Adrenal gland (tissue), 9 donors: ENCODE measurements at regions not wholly inside any gene's neighbourhood (a gene's known extent, or its start where the extent isn't known, plus 50 kb on each side); places are given as distances from the start of the nearest gene placed in this dataset.

Experiments
- DNase-seq, 7 donors: peaks; one replicate each; pipeline ENCODE4 v3.0.0-alpha.2; 2019 to 2020
- H3K27ac ChIP-seq, 5 donors: fragments of 200-600 bp; sonication (generic) in 4 of 5; 1 replicate in 3 of 5; 2 replicates in 2 of 5; pipeline versions ENCODE4 v1.5.1 to v1.8.0; 2016 to 2020; ENCODE audit warnings: mild to moderate bottlenecking in 1 of 5
- H3K27me3 ChIP-seq: fragments of 200-600 bp; 2 replicates; pipeline ENCODE4 v1.8.0; 2021
- H3K36me3 ChIP-seq, 2 donors: fragments of 200-600 bp; replicated peaks in 1 of 2; 1 replicate in 1 of 2; 2 replicates in 1 of 2; pipeline versions ENCODE4 v1.5.1 to v1.8.0; 2018 to 2022
- H3K4me1 ChIP-seq, 2 donors: fragments of 200-600 bp; replicated peaks in 1 of 2; 1 replicate in 1 of 2; 2 replicates in 1 of 2; pipeline versions ENCODE4 v1.5.1 to v1.8.0; 2018 to 2021
- H3K4me3 ChIP-seq, 4 donors: fragments of 200-600 bp; sonication (generic) in 3 of 4; one replicate each; pipeline ENCODE4 v1.5.1; 2016 to 2018
- H3K9me3 ChIP-seq, 3 donors: fragments of 200-600 bp; sonication (generic) in 1 of 3; replicated peaks in 1 of 3; 1 replicate in 2 of 3; 2 replicates in 1 of 3; pipeline versions ENCODE4 v1.5.1 to v1.8.0; 2016 to 2021
- CTCF ChIP-seq, 6 experiments: fragments of 450-650 bp in 4 of 6; fragments of 200-600 bp in 2 of 6; sonication (generic) in 1 of 6; IDR thresholded peaks; 1 replicate in 5 of 6; 2 replicates in 1 of 6; pipeline versions ENCODE4 v1.5.1 to v1.8.0; 2016 to 2021; ENCODE audit warnings: antibody characterized with exemption in 6 of 6, mild to moderate bottlenecking in 2 of 6, moderate library complexity in 1 of 6
- POLR2A ChIP-seq, 2 donors: fragments of 450-650 bp; IDR thresholded peaks; one replicate each; pipeline ENCODE4 v1.6.1; 2017; ENCODE audit warnings: antibody characterized with exemption in 2 of 2, mild to moderate bottlenecking in 2 of 2, moderate library complexity in 1 of 2
- WGBS, 4 donors: extraction: QIAGEN DNeasy Blood & Tissue Kit in 2 of 4; methylation state at CpG; one replicate each; pipeline versions ENCODE4 v1.1.5 to v1.1.7; 2013 to 2017; 5-methylcytosine and 5-hydroxymethylcytosine counted together
- intact Hi-C, 2 donors: fragments of 100-400 bp; cut with DNase I; formaldehyde crosslinking; loops; one replicate each; pipeline versions ENCODE4 v1.14.1 to v1.15.0; 2022 to 2023
- donor health status: healthy with polysubstance abuse.
- donor health status: Bipolar disorder and iron deficiency.
- donor health status: DM: yes; HTN: yes; CAD: no.
- donor health status: DM: no; HTN: no; CAD: no.
- donor health status: DM: no; HTN: no; CAD: no.

DNA sequence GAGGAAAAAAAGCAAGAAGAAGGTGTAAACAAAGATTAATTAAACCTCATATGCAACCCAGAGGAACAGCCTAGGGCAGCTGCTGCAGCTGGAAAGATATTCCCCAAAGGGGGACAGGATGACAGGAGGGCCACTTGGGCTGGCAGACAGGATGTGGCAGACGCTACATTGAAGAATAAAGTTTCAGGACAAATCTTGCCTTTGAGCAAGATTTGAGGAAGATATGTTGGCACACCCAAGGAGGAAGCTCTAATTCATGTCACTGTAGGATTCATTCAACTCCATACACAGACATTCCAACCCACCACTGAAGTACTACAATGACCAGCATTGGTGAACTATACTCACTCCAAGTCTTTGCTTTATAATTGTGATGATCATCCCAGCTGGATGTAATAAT lies 504.0 kb downstream of the SHQ1 start:
- H3K9me3 ChIP-seq, result no peaks in the 10 kb centered on the region
- no peak for DNase-seq
- H3K36me3 ChIP-seq, result no peaks in the 10 kb centered on the region
- no peak overlapping the region for H3K4me3 ChIP-seq
- H3K27me3 ChIP-seq, result no peaks in the 10 kb centered on the region
- H3K27ac ChIP-seq, result peak overlapping the region in 1 of 5 donors; percentile 21
- 58 to 81% (median 72%) methylated on average over 1 of the region's 1 CpG for WGBS, 4 donors
- intact Hi-C loops, result no loop called here
- H3K4me1 ChIP-seq, result no peaks in the 10 kb centered on the region
- TF ChIP-seq CTCF (IDR thresholded peaks at IDR 0.05) (no peak), POLR2A (IDR thresholded peaks at IDR 0.05) (no peak)

GRCh38 chr3:72343078-72343477 lies 505.2 kb downstream of the SHQ1 start:
- H3K4me3 ChIP-seq, result no peak overlapping the region
- intact Hi-C loops, result no loop called here
- H3K36me3 ChIP-seq, result no peaks in the 10 kb centered on the region
- no peaks in the 10 kb centered on the region for H3K9me3 ChIP-seq
- WGBS, 4 donors, result 55 to 81% (median 61%) methylated on average over 3 of the region's 3 CpGs
- TF ChIP-seq CTCF (IDR thresholded peaks at IDR 0.05) (no peak), POLR2A (IDR thresholded peaks at IDR 0.05) (no peak)
- no peaks in the 10 kb centered on the region for H3K4me1 ChIP-seq
- H3K27me3 ChIP-seq, result no peaks in the 10 kb centered on the region
- H3K27ac ChIP-seq, result no peak overlapping the region
- DNase-seq, result no peak

- no peak for TF ChIP-seq POLR2A (IDR thresholded peaks at IDR 0.05)
- TF ChIP-seq CTCF (IDR thresholded peaks at IDR 0.05), result no peak
- Histone ChIP-seq H3K27me3 (no peaks in the 10 kb centered on the region), H3K4me3 (no peak overlapping the region), H3K4me1 (no peaks in the 10 kb centered on the region), H3K36me3 (no peaks in the 10 kb centered on the region), H3K27ac (no peak overlapping the region), H3K9me3 (no peaks in the 10 kb centered on the region)
- no peak for DNase-seq
- intact Hi-C loops, result no loop called here
- WGBS, 4 donors, result 93 to 99% (median 96%) methylated on average over 9 to 10 of the region's 10 CpGs
Measured at GRCh38 chr3:72342450-72342849, 505.8 kb downstream of the SHQ1 start.

DNA sequence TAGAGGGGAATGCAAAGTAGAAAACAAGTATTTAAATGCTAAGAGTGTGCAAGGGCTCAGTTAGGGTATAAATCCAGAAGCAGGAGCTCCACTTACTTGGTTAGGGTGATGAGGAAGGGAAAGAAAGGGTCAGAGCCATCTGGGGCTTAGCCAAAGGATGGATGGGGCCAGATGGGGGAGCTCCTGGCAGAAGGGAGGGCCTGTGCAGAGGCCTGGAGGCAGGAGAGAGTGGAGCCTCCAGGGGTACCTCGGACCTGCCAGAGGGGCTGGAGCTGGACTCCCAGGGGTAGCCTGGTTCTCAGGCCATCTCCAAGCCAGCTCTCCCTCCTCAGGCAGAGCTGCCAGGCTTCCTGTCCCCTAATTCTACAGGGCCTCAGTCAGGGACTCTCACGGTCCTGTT lies 506.3 kb downstream of the SHQ1 start:
- no peak overlapping the region for H3K4me3 ChIP-seq
- intact Hi-C loops, result no loop called here
- H3K9me3 ChIP-seq, result no peaks in the 10 kb centered on the region
- H3K27me3 ChIP-seq, result no peaks in the 10 kb centered on the region
- no peaks in the 10 kb centered on the region for H3K36me3 ChIP-seq
- 61 to 87% (median 75%) methylated on average over 1 to 2 of the region's 2 CpGs for WGBS, 4 donors
- H3K27ac ChIP-seq, result no peak overlapping the region
- H3K4me1 ChIP-seq, result peaks cover 0 to under 1% of the 10 kb centered on the region in 2 donors
- TF ChIP-seq POLR2A (IDR thresholded peaks at IDR 0.05), result no peak
- no peak for TF ChIP-seq CTCF (IDR thresholded peaks at IDR 0.05)
- DNase-seq, result no peak
